ENCODE measurements at regions not wholly inside any gene's neighbourhood (a gene's known extent, or its start where the extent isn't known, plus 50 kb on each side); places are given as distances from the start of the nearest gene placed in this dataset.
"Not testable (repeated sequence)": the region's sequence is repeated elsewhere in the genome, so short reads cannot be mapped to it uniquely, and the experiment has no call there.

GRCh38 chr2:144747571-144747970 is 227.7 kb upstream of the ZEB2 start:
- H3K4me1 ChIP-seq (ENCODE audit: control insufficient read depth in 1 of 2, insufficient read depth in 2 of 2, low read length in 2 of 2) = no peaks in the 10 kb centered on the region
- H3K9me3 ChIP-seq (ENCODE audit: control insufficient read depth in 1 of 2, low read length in 2 of 2) = peaks cover 4 to 18% of the 10 kb centered on the region in 2 donors
- no peak overlapping the region for H3K27ac ChIP-seq (ENCODE audit: low read length)
- no peaks in the 10 kb centered on the region for H3K36me3 ChIP-seq (ENCODE audit: control insufficient read depth in 1 of 2, insufficient read depth in 2 of 2, low read length in 2 of 2)
- H3K27me3 ChIP-seq (ENCODE audit: low read depth, low read length) = no peaks in the 10 kb centered on the region
- H3K4me3 ChIP-seq (ENCODE audit: low read depth in 1 of 2, low read length in 2 of 2) = no peak overlapping the region

DNA sequence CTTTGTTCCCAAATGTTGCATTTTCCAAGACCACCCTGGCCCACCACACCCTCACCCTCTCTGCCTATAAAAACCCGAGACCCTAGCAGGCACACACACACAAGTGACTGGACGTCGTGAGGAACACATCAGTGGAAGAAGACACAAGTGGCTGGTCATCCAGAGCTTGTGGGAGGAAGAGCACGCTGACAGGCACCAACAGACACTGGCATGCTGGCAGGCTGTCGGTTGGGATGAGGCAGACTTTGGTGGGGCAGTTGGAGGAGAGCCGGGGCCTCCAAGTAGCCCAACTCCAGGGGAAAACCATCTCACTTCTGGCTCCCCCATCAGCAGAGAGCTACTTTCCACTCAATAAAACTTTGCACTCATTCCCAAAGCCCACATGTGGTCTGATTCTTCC is 225.5 kb upstream of the ZEB2 start:
- H3K36me3 ChIP-seq (ENCODE audit: control insufficient read depth in 1 of 2, insufficient read depth in 2 of 2, low read length in 2 of 2) = no peaks in the 10 kb centered on the region

DNA sequence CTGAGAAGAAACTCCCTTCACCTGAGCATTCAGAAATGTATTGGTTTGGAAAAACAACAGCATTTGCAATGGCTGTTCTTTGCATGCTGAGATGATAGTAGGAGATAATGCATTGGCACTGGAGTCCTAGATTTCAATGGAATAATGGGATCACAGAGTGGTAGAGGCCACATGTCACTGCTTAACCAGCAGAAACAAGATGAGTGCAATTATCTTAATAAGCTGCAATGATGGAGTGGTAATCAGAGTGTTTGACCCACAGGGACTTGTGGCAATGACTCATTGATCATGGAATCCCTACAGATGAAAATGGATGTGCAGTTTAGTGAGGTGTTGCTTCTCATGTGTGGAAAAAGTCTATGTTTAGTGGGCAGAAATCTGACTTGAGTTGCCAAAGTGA is 218.8 kb upstream of the ZEB2 start:
- H3K27ac ChIP-seq (ENCODE audit: low read length) = no peak overlapping the region
- H3K9me3 ChIP-seq (ENCODE audit: control insufficient read depth in 1 of 2, low read length in 2 of 2) = peaks cover 3 to 7% of the 10 kb centered on the region in 2 donors
- H3K27me3 ChIP-seq (ENCODE audit: low read depth, low read length) = no peaks in the 10 kb centered on the region
- no peak overlapping the region for H3K4me3 ChIP-seq (ENCODE audit: low read depth in 1 of 2, low read length in 2 of 2)
- no peaks in the 10 kb centered on the region for H3K36me3 ChIP-seq (ENCODE audit: control insufficient read depth in 1 of 2, insufficient read depth in 2 of 2, low read length in 2 of 2)
- H3K4me1 ChIP-seq (ENCODE audit: control insufficient read depth in 1 of 2, insufficient read depth in 2 of 2, low read length in 2 of 2) = no peaks in the 10 kb centered on the region

More for the DNA sequence above, 225.5 kb upstream of the ZEB2 start:
- no peak overlapping the region for H3K27ac ChIP-seq (ENCODE audit: low read length)
- no peak overlapping the region for H3K4me3 ChIP-seq (ENCODE audit: low read depth in 1 of 2, low read length in 2 of 2)
- H3K27me3 ChIP-seq (ENCODE audit: low read depth, low read length) = no peaks in the 10 kb centered on the region
- H3K4me1 ChIP-seq (ENCODE audit: control insufficient read depth in 1 of 2, insufficient read depth in 2 of 2, low read length in 2 of 2) = no peaks in the 10 kb centered on the region
- H3K9me3 ChIP-seq (ENCODE audit: control insufficient read depth in 1 of 2, low read length in 2 of 2) = peaks cover 4 to 18% of the 10 kb centered on the region in 2 donors

GRCh38 chr2:144730711-144731110 is 210.8 kb upstream of the ZEB2 start:
- no peaks in the 10 kb centered on the region for H3K36me3 ChIP-seq (ENCODE audit: control insufficient read depth in 1 of 2, insufficient read depth in 2 of 2, low read length in 2 of 2)
- H3K27ac ChIP-seq (ENCODE audit: low read length) = no peak overlapping the region
- H3K4me3 ChIP-seq (ENCODE audit: low read depth in 1 of 2, low read length in 2 of 2) = no peak overlapping the region
- peaks cover 3 to 7% of the 10 kb centered on the region in 2 donors for H3K9me3 ChIP-seq (ENCODE audit: control insufficient read depth in 1 of 2, low read length in 2 of 2)
- H3K27me3 ChIP-seq (ENCODE audit: low read depth, low read length) = no peaks in the 10 kb centered on the region
- H3K4me1 ChIP-seq (ENCODE audit: control insufficient read depth in 1 of 2, insufficient read depth in 2 of 2, low read length in 2 of 2) = no peaks in the 10 kb centered on the region

GRCh38 chr2:144724460-144724859 is 204.5 kb upstream of the ZEB2 start:
- H3K4me3 ChIP-seq (ENCODE audit: low read depth in 1 of 2, low read length in 2 of 2); H3K36me3 ChIP-seq (ENCODE audit: control insufficient read depth in 1 of 2, insufficient read depth in 2 of 2, low read length in 2 of 2); H3K27me3 ChIP-seq (ENCODE audit: low read depth, low read length); H3K4me1 ChIP-seq (ENCODE audit: control insufficient read depth in 1 of 2, insufficient read depth in 2 of 2, low read length in 2 of 2); H3K9me3 ChIP-seq (ENCODE audit: control insufficient read depth in 1 of 2, low read length in 2 of 2); H3K27ac ChIP-seq (ENCODE audit: low read length): not testable (repeated sequence)

GRCh38 chr2:144718376-144718775 is 198.5 kb upstream of the ZEB2 start:
- Histone ChIP-seq H3K4me3 (ENCODE audit: low read depth in 1 of 2, low read length in 2 of 2) (no peak overlapping the region), H3K9me3 (ENCODE audit: control insufficient read depth in 1 of 2, low read length in 2 of 2) (peaks cover 0 to 9% of the 10 kb centered on the region in 2 donors), H3K27me3 (ENCODE audit: low read depth, low read length) (no peaks in the 10 kb centered on the region), H3K36me3 (ENCODE audit: control insufficient read depth in 1 of 2, insufficient read depth in 2 of 2, low read length in 2 of 2) (no peaks in the 10 kb centered on the region), H3K27ac (ENCODE audit: low read length) (no peak overlapping the region), H3K4me1 (ENCODE audit: control insufficient read depth in 1 of 2, insufficient read depth in 2 of 2, low read length in 2 of 2) (no peaks in the 10 kb centered on the region)

DNA sequence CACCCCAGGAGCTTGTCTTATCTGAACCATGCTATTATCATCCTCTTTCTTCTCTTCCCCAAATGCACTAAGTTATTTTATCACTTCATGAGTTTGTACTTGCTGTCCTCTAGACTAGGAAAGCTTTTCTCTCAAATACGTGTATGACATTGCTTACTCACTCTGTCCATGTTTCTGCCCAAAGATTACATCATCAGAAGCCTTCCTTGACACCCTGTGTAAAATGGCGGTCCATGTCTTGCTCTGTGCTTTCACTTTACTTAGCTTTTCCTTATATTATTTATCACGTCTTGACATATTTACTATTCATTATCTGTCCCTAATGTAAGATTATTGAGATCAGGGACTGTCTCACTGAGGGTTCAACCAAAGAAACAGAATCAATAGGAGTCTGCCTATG is 196.1 kb upstream of the ZEB2 start:
- Histone ChIP-seq H3K4me3 (ENCODE audit: low read depth in 1 of 2, low read length in 2 of 2) (no peak overlapping the region), H3K9me3 (ENCODE audit: control insufficient read depth in 1 of 2, low read length in 2 of 2) (peaks cover 0 to 9% of the 10 kb centered on the region in 2 donors), H3K27me3 (ENCODE audit: low read depth, low read length) (no peaks in the 10 kb centered on the region), H3K27ac (ENCODE audit: low read length) (no peak overlapping the region), H3K4me1 (ENCODE audit: control insufficient read depth in 1 of 2, insufficient read depth in 2 of 2, low read length in 2 of 2) (peaks cover 0 to 9% of the 10 kb centered on the region in 2 donors), H3K36me3 (ENCODE audit: control insufficient read depth in 1 of 2, insufficient read depth in 2 of 2, low read length in 2 of 2) (no peaks in the 10 kb centered on the region)

DNA sequence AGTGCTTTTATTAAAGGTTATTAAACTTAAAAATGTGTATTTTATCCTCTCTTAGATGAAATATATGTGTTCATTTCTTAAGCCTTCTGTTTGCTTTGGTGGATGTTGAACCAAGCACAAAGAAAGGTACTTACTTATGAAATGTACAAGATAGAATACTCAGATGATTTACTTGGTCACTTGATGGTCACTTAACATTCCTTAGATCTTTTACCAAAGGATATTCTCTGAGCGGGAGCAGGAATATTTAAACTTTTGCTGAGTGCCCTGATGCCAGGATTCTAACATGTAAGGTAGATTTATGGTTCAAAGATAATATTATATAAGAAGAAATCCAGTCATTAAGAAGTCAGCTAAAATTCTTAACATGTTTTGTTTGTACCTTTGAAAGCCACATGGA is 193.5 kb upstream of the ZEB2 start:
- Histone ChIP-seq H3K27me3 (ENCODE audit: low read depth, low read length) (no peaks in the 10 kb centered on the region), H3K9me3 (ENCODE audit: control insufficient read depth in 1 of 2, low read length in 2 of 2) (peaks cover 0 to 7% of the 10 kb centered on the region in 2 donors), H3K4me3 (ENCODE audit: low read depth in 1 of 2, low read length in 2 of 2) (no peak overlapping the region), H3K4me1 (ENCODE audit: control insufficient read depth in 1 of 2, insufficient read depth in 2 of 2, low read length in 2 of 2) (peaks cover 0 to 9% of the 10 kb centered on the region in 2 donors), H3K27ac (ENCODE audit: low read length) (no peak overlapping the region), H3K36me3 (ENCODE audit: control insufficient read depth in 1 of 2, insufficient read depth in 2 of 2, low read length in 2 of 2) (no peaks in the 10 kb centered on the region)

DNA sequence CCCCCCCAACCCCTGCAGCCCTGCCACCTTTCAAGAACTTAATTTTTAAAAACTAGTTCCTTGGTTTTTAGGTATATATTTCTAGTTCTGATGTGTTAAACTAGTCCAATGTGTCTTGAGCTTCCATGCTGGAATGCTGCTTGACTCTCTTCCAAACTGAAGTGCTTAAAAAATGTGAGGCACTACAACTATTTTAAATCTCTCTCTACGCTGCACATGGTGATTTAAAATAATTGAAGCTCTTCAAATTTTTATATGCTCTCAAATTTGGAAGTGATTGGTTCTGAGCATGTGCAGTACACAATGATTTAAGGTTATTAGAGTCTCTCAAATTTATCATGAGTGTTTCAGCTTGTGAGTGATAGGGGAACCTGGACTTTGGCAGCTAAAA is 192.6 kb upstream of the ZEB2 start:
- no peak overlapping the region for H3K27ac ChIP-seq (ENCODE audit: low read length)
- H3K9me3 ChIP-seq (ENCODE audit: control insufficient read depth in 1 of 2, low read length in 2 of 2) = peaks cover 0 to 4% of the 10 kb centered on the region in 2 donors
- no peak overlapping the region for H3K4me3 ChIP-seq (ENCODE audit: low read depth in 1 of 2, low read length in 2 of 2)
- H3K4me1 ChIP-seq (ENCODE audit: control insufficient read depth in 1 of 2, insufficient read depth in 2 of 2, low read length in 2 of 2) = peaks cover 0 to 9% of the 10 kb centered on the region in 2 donors
- H3K27me3 ChIP-seq (ENCODE audit: low read depth, low read length) = no peaks in the 10 kb centered on the region
- H3K36me3 ChIP-seq (ENCODE audit: control insufficient read depth in 1 of 2, insufficient read depth in 2 of 2, low read length in 2 of 2) = no peaks in the 10 kb centered on the region

GRCh38 chr2:144711630-144712549 is 192.0 kb upstream of the ZEB2 start:
- Histone ChIP-seq H3K4me3 (ENCODE audit: low read depth in 1 of 2, low read length in 2 of 2) (no peak overlapping the region), H3K27ac (ENCODE audit: low read length) (no peak overlapping the region), H3K36me3 (ENCODE audit: control insufficient read depth in 1 of 2, insufficient read depth in 2 of 2, low read length in 2 of 2) (no peaks in the 10 kb centered on the region), H3K9me3 (ENCODE audit: control insufficient read depth in 1 of 2, low read length in 2 of 2) (no peaks in the 10 kb centered on the region), H3K4me1 (ENCODE audit: control insufficient read depth in 1 of 2, insufficient read depth in 2 of 2, low read length in 2 of 2) (peaks cover 0 to 9% of the 10 kb centered on the region in 2 donors), H3K27me3 (ENCODE audit: low read depth, low read length) (no peaks in the 10 kb centered on the region)

GRCh38 chr2:144711084-144711483 is 191.2 kb upstream of the ZEB2 start:
- H3K27ac ChIP-seq (ENCODE audit: low read length) = no peak overlapping the region
- no peaks in the 10 kb centered on the region for H3K27me3 ChIP-seq (ENCODE audit: low read depth, low read length)
- no peak overlapping the region for H3K4me3 ChIP-seq (ENCODE audit: low read depth in 1 of 2, low read length in 2 of 2)
- peaks cover 0 to 9% of the 10 kb centered on the region in 2 donors for H3K4me1 ChIP-seq (ENCODE audit: control insufficient read depth in 1 of 2, insufficient read depth in 2 of 2, low read length in 2 of 2)
- no peaks in the 10 kb centered on the region for H3K36me3 ChIP-seq (ENCODE audit: control insufficient read depth in 1 of 2, insufficient read depth in 2 of 2, low read length in 2 of 2)
- H3K9me3 ChIP-seq (ENCODE audit: control insufficient read depth in 1 of 2, low read length in 2 of 2) = no peaks in the 10 kb centered on the region

GRCh38 chr2:144708626-144709025 is 188.7 kb upstream of the ZEB2 start:
- H3K4me1 ChIP-seq (ENCODE audit: control insufficient read depth in 1 of 2, insufficient read depth in 2 of 2, low read length in 2 of 2) = peaks cover 0 to 9% of the 10 kb centered on the region in 2 donors
- H3K9me3 ChIP-seq (ENCODE audit: control insufficient read depth in 1 of 2, low read length in 2 of 2) = no peaks in the 10 kb centered on the region
- H3K36me3 ChIP-seq (ENCODE audit: control insufficient read depth in 1 of 2, insufficient read depth in 2 of 2, low read length in 2 of 2) = no peaks in the 10 kb centered on the region
- no peaks in the 10 kb centered on the region for H3K27me3 ChIP-seq (ENCODE audit: low read depth, low read length)
- H3K27ac ChIP-seq (ENCODE audit: low read length) = no peak overlapping the region
- no peak overlapping the region for H3K4me3 ChIP-seq (ENCODE audit: low read depth in 1 of 2, low read length in 2 of 2)

All from muscle layer of duodenum (tissue), 2 donors.